GM12878 (cell line): ENCODE measurements at regions not wholly inside any gene's neighbourhood (a gene's known extent, or its start where the extent isn't known, plus 50 kb on each side); places are given as distances from the start of the nearest gene placed in this dataset.

ENCODE experiments used
- ATAC-seq: fragments of 200-7000 bp; cut with Tn5 transposase; 3 replicates; pipeline ENCODE4 v1.9.1; 2020; ENCODE audit warnings: mild to moderate bottlenecking, moderate library complexity
- BruUV-seq: library from RNA; stranded (reverse); fragments of 400-500 nt; replicated peaks from 2 replicates; lab custom pipeline; 2021; lab: Mats Ljungman, UMichigan
- CTCF ChIA-PET: fragments of 300-600 bp; sonication (Branson Sonifier 250); formaldehyde crosslinking; extraction: SDS; loops from one replicate; lab custom pipeline; 2021; ENCODE audit warnings: inconsistent platforms; lab: Yijun Ruan, JAX
- POLR2A ChIA-PET: fragments of 350-600 bp; formaldehyde crosslinking; extraction: SDS; loops from one replicate; lab custom pipeline; 2021; ENCODE audit warnings: inconsistent platforms; lab: Charles Lee
- RAD21 ChIA-PET: fragments of 300-600 bp; sonication (Branson Sonifier 250); formaldehyde crosslinking; loops from one replicate; lab custom pipeline; 2023; ENCODE audit warnings: antibody characterized with exemption; ENCODE audit not compliant: unreplicated experiment; lab: Charles Lee
- SMC1A ChIA-PET: fragments of 300-600 bp; sonication (Branson Sonifier 250); formaldehyde crosslinking; loops from one replicate; lab custom pipeline; 2023; ENCODE audit not compliant: unreplicated experiment, uncharacterized antibody; lab: Charles Lee
- DNase-seq: peaks from one replicate; pipeline ENCODE4 v3.0.0-alpha.2; 2011; ENCODE audit warnings: low read depth, low spot score
- FAIRE-seq: peaks from 3 replicates; lab custom pipeline; 2011; peaks lifted over from hg19 to GRCh38; lab: Jason Lieb, UNC
- H2AFZ ChIP-seq: 2 replicates; pipeline ENCODE4 v1.6.0; 2011; ENCODE audit warnings: low read depth, low read length, control low read depth; ENCODE audit not compliant: control insufficient read depth
- H3K27ac ChIP-seq: 2 replicates; pipeline ENCODE4 v1.5.1; 2011; ENCODE audit warnings: control low read depth; ENCODE audit not compliant: control insufficient read depth, insufficient read depth
- H3K27me3 ChIP-seq, 2 experiments: replicated peaks in 1 of 2; 2 replicates each; pipeline versions ENCODE4 v1.6.0 to v1.6.1; 2011; ENCODE audit warnings: low read length in 1 of 2; ENCODE audit not compliant: control insufficient read depth in 2 of 2, insufficient read depth in 2 of 2
- H3K36me3 ChIP-seq, 2 experiments: 2 replicates each; pipeline ENCODE4 v1.5.1; 2011; ENCODE audit warnings: low read length in 1 of 2; ENCODE audit not compliant: control insufficient read depth in 2 of 2, insufficient read depth in 2 of 2
- H3K4me1 ChIP-seq: 2 replicates; pipeline ENCODE4 v1.6.1; 2011; ENCODE audit warnings: mild to moderate bottlenecking, low read length, moderate library complexity, mixed read lengths; ENCODE audit not compliant: control insufficient read depth, insufficient read depth
- H3K4me2 ChIP-seq: 2 replicates; pipeline ENCODE4 v1.6.0; 2011; ENCODE audit warnings: control low read depth; ENCODE audit not compliant: control insufficient read depth, insufficient read depth
- H3K4me3 ChIP-seq: fragments of 200-600 bp; sonication (generic); 2 replicates; pipeline ENCODE4 v1.5.1; 2016
- H3K79me2 ChIP-seq: 2 replicates; pipeline ENCODE4 v1.6.0; 2011; ENCODE audit warnings: low read length; ENCODE audit not compliant: control insufficient read depth, insufficient read depth
- H3K9ac ChIP-seq: 2 replicates; pipeline ENCODE4 v1.8.0; 2011; ENCODE audit warnings: low read length, control low read depth, mixed read lengths; ENCODE audit not compliant: control insufficient read depth, insufficient read depth
- H3K9me3 ChIP-seq: replicated peaks from 3 replicates; pipeline ENCODE4 v1.5.1; 2011; ENCODE audit warnings: mild to moderate bottlenecking, low read length; ENCODE audit not compliant: control insufficient read depth, insufficient read depth
- H4K20me1 ChIP-seq: 2 replicates; pipeline ENCODE4 v1.6.0; 2011; ENCODE audit not compliant: control insufficient read depth, insufficient read depth
- CEBPB ChIP-seq, 2 experiments: fragments of 150-350 bp in 1 of 2; IDR thresholded peaks; 2 replicates each; pipeline ENCODE4 v1.6.1; 2012 to 2014; ENCODE audit warnings: low read depth in 2 of 2, low read length in 2 of 2, borderline replicate concordance in 1 of 2, inconsistent platforms in 1 of 2
- CTCF ChIP-seq, 3 experiments: IDR thresholded peaks in 2 of 3; conservative IDR thresholded peaks in 1 of 3; 2 replicates each; pipeline ENCODE4 v1.5.1; 2011; ENCODE audit warnings: low read depth in 3 of 3, low read length in 3 of 3, mild to moderate bottlenecking in 3 of 3, control low read depth in 2 of 3, moderate library complexity in 2 of 3, inconsistent platforms in 1 of 3, mixed read lengths in 1 of 3; ENCODE audit not compliant: control insufficient read depth in 2 of 3, insufficient read depth in 1 of 3; ENCODE audit errors: extremely low read depth in 1 of 3
- HDAC6 ChIP-seq: fragments of 200-600 bp; sonication (generic); IDR thresholded peaks from one replicate; pipeline ENCODE4 v1.8.0; 2017; ENCODE audit warnings: antibody characterized with exemption; ENCODE audit not compliant: unreplicated experiment
- IRF3 ChIP-seq: fragments of 450-650 bp; IDR thresholded peaks from 2 replicates; pipeline ENCODE4 v1.6.1; 2014; ENCODE audit warnings: mild to moderate bottlenecking
- LARP7 ChIP-seq: fragments of 450-650 bp; IDR thresholded peaks from 2 replicates; pipeline ENCODE4 v1.6.1; 2017; ENCODE audit warnings: mild to moderate bottlenecking
- POLR2A ChIP-seq: IDR thresholded peaks from 2 replicates; pipeline ENCODE4 v1.6.1; 2011; ENCODE audit warnings: low read depth, mild to moderate bottlenecking, low read length
- RAD21 ChIP-seq: IDR thresholded peaks from 2 replicates; pipeline ENCODE4 v1.6.1; 2011; ENCODE audit warnings: mild to moderate bottlenecking, low read depth, low read length, moderate library complexity; ENCODE audit not compliant: insufficient read depth
- TCF7 ChIP-seq: IDR thresholded peaks from 2 replicates; pipeline ENCODE4 v1.6.1; 2014; ENCODE audit warnings: antibody characterized with exemption, borderline replicate concordance
- WGBS: methylation state at CpG from one replicate; pipeline ENCODE4 v1.1.6; 2016; ENCODE audit warnings: low lambda C conversion rate; ENCODE audit not compliant: insufficient replicate concordance, insufficient coverage; ENCODE audit errors: missing lambda C conversion rate; 5-methylcytosine and 5-hydroxymethylcytosine counted together
- in situ Hi-C: fragments of 300-500 bp; cut with MboI; formaldehyde crosslinking; loops from 9 replicates; pipeline ENCODE4 v1.14.3; 2018; ENCODE audit warnings: mixed read lengths
- intact Hi-C: fragments of 100-400 bp; cut with micrococcal nuclease; formaldehyde crosslinking; loops from one replicate; pipeline ENCODE4 v1.14.2; 2022; ENCODE audit not compliant: unreplicated experiment

GRCh38 chr5:104347119-104347708 lies 784.6 kb upstream of the NUDT12 start:
- ATAC-seq (peak; percentile 44; the same call in 1 of the 3 replicates), FAIRE-seq (no peak), DNase-seq (no peak)
- Histone ChIP-seq H3K27ac (no peak overlapping the region), H3K9me3 (no peaks in the 10 kb centered on the region), H3K27me3 (no peaks in the 10 kb centered on the region), H3K4me1 (no peaks in the 10 kb centered on the region), H3K36me3 (no peaks in the 10 kb centered on the region), H2AFZ (no peak overlapping the region), H3K4me3 (no peak overlapping the region), H3K79me2 (no peaks in the 10 kb centered on the region), H4K20me1 (no peaks in the 10 kb centered on the region), H3K4me2 (no peak overlapping the region), H3K9ac (no peak overlapping the region)
- CTCF ChIA-PET: interaction anchor here (0.6 to 4.7 kb wide), 15 partner anchors 10 to 1776 kb away, joined by 3 to 26 read pairs (median 3); no protein-coding TSS in a partner anchor
- in situ Hi-C loops (no loop called here), intact Hi-C loops (loop anchor here (2.0 kb wide), 1 partner anchor 454 kb away; no protein-coding TSS in a partner anchor)
- POLR2A ChIA-PET: no interaction called here
- no peak for TF ChIP-seq IRF3
- no peak for TF ChIP-seq TCF7
- no peak for TF ChIP-seq POLR2A
- TF ChIP-seq CEBPB (IDR thresholded peaks at IDR 0.05; ENCODE audit: borderline replicate concordance in 1 of 2, low read depth in 2 of 2, low read length in 2 of 2): no peak
- TF ChIP-seq HDAC6: no peak
- no peak for TF ChIP-seq LARP7
- peak in 2 of 3 experiments; percentile 8 to 45; a peak in 1 of 6 replicates for TF ChIP-seq CTCF (IDR thresholded peaks at IDR 0.05 in 2 of 3, conservative IDR thresholded peaks at IDR 0.05 in 1 of 3; ENCODE audit: control insufficient read depth in 2 of 3, extremely low read depth in 1 of 3, insufficient read depth in 1 of 3, low read depth in 3 of 3, low read length in 3 of 3)
- TF ChIP-seq RAD21: peak; percentile 53
- BruUV-seq: no TSS peak
- SMC1A ChIA-PET: interaction anchor here (0.8 to 1.7 kb wide), 5 partner anchors 10 to 539 kb away, joined by 3 to 6 read pairs (median 3); no protein-coding TSS in a partner anchor
- RAD21 ChIA-PET: interaction anchor here (1.0 to 2.3 kb wide), 5 partner anchors 9 to 454 kb away, joined by 3 to 19 read pairs (median 5); no protein-coding TSS in a partner anchor
- 0% methylated on average over 1 of the region's 1 CpG for WGBS
